Karpas-422 (cell line): ENCODE measurements at regions not wholly inside any gene's neighbourhood (a gene's known extent, or its start where the extent isn't known, plus 50 kb on each side); places are given as distances from the start of the nearest gene placed in this dataset.

ENCODE experiments used
- DNase-seq: peaks from one replicate; pipeline ENCODE4 v3.0.0-alpha.2; 2015
- H2AFZ ChIP-seq: fragments of 200-600 bp; sonication (generic); 2 replicates; pipeline ENCODE4 v1.6.1; 2014; ENCODE audit warnings: antibody characterized with exemption, low read length, mixed read lengths
- H3K27ac ChIP-seq: fragments of 200-600 bp; sonication (generic); 2 replicates; pipeline ENCODE4 v1.5.1; 2014; ENCODE audit warnings: mild to moderate bottlenecking, low read length, moderate library complexity
- H3K27me3 ChIP-seq: fragments of 200-600 bp; sonication (generic); 2 replicates; pipeline ENCODE4 v1.6.1; 2014; ENCODE audit warnings: low read length, mixed read lengths
- H3K36me3 ChIP-seq: fragments of 200-600 bp; sonication (generic); 2 replicates; pipeline ENCODE4 v1.6.1; 2014; ENCODE audit warnings: low read length, mixed read lengths; ENCODE audit not compliant: insufficient read depth
- H3K4me1 ChIP-seq: fragments of 200-600 bp; sonication (generic); 2 replicates; pipeline ENCODE4 v1.6.1; 2014; ENCODE audit warnings: mild to moderate bottlenecking, low read length, mixed read lengths
- H3K4me2 ChIP-seq: fragments of 200-600 bp; sonication (generic); 2 replicates; pipeline ENCODE4 v1.6.1; 2014; ENCODE audit warnings: low read length, low read depth, mild to moderate bottlenecking; ENCODE audit not compliant: poor library complexity, severe bottlenecking
- H3K4me3 ChIP-seq: fragments of 200-600 bp; sonication (generic); 2 replicates; pipeline ENCODE4 v1.5.1; 2014; ENCODE audit warnings: mild to moderate bottlenecking, antibody characterized with exemption, low read length, mixed read lengths
- H3K79me2 ChIP-seq: fragments of 200-600 bp; sonication (generic); 2 replicates; pipeline ENCODE4 v1.6.1; 2014; ENCODE audit warnings: mild to moderate bottlenecking, low read length, mixed read lengths
- H3K9ac ChIP-seq: fragments of 200-600 bp; sonication (generic); 2 replicates; pipeline ENCODE4 v1.6.0; 2014; ENCODE audit warnings: low read length
- H3K9me2 ChIP-seq: fragments of 200-600 bp; sonication (generic), shearing (Covaris generic); replicated peaks from 2 replicates; pipeline ENCODE4 v1.6.0; 2014; ENCODE audit warnings: mild to moderate bottlenecking, low read length, moderate library complexity; ENCODE audit not compliant: insufficient read depth
- H3K9me3 ChIP-seq: fragments of 300-700, 200-600 bp; sonication (generic); 2 replicates; pipeline ENCODE4 v1.6.1; 2014; ENCODE audit warnings: low read length, mixed read lengths
- H4K20me1 ChIP-seq: fragments of 200-600 bp; sonication (generic); 2 replicates; pipeline ENCODE4 v1.6.1; 2014; ENCODE audit warnings: mild to moderate bottlenecking, antibody characterized with exemption, low read length, low read depth; ENCODE audit not compliant: insufficient read depth

GRCh38 chr7:53917637-53918036 is 624.5 kb upstream of the VSTM2A start:
- Histone ChIP-seq H3K9ac (no peak overlapping the region), H3K4me1 (no peaks in the 10 kb centered on the region), H3K79me2 (no peaks in the 10 kb centered on the region), H3K36me3 (no peaks in the 10 kb centered on the region), H3K4me3 (no peak overlapping the region), H3K9me3 (peaks cover 37% of the 10 kb centered on the region), H3K9me2 (no peaks in the 10 kb centered on the region), H3K4me2 (no peak overlapping the region), H3K27ac (no peak overlapping the region), H2AFZ (no peak overlapping the region), H3K27me3 (no peaks in the 10 kb centered on the region), H4K20me1 (no peaks in the 10 kb centered on the region)
- DNase-seq, result no peak

DNA sequence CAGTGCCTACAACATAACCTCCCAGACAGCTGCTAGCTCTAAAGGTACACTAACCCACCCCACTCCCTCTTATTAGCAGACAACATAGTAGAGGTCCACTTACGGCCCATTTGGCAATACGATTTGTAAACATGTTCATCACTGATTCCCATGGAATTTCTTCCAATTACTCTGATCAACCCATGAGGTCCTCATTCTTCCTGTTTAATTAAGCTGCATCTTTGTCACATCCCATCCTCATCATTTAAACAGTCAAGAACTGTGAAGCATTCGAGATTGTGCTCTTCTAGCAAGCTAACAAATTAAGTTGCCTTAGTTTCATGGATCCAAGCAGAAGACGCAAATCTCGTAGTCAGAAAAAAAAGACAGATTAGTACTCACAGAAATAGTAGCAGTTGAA is 622.2 kb upstream of the VSTM2A start:
- H3K9me3 ChIP-seq, result peaks cover 26% of the 10 kb centered on the region
- H3K27ac ChIP-seq, result no peak overlapping the region
- H3K4me1 ChIP-seq, result no peaks in the 10 kb centered on the region
- H3K9ac ChIP-seq, result no peak overlapping the region
- no peak overlapping the region for H3K4me2 ChIP-seq
- H3K27me3 ChIP-seq, result no peaks in the 10 kb centered on the region
- no peak overlapping the region for H3K4me3 ChIP-seq
- H2AFZ ChIP-seq, result no peak overlapping the region
- H3K79me2 ChIP-seq, result no peaks in the 10 kb centered on the region
- no peaks in the 10 kb centered on the region for H4K20me1 ChIP-seq
- H3K36me3 ChIP-seq, result no peaks in the 10 kb centered on the region
- no peaks in the 10 kb centered on the region for H3K9me2 ChIP-seq
- no peak for DNase-seq

DNA sequence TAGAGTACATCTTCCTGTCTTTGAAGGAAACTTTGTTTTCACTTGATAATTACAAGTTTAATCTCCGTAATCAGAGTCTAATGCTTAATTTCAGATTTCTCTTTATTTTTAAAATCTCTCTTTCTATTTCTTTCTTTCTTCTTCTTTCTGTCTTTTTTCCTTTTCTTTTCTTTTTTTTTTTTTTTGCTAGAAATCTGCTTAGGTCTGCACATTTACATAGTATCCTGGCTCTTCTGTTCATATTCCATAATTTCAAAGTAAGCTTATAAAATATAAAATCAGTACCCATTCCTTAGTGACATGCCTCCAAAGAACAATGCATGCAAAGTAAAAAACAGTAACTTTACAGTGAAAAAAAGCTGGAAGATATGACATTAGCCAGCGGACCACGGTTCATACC is 601.7 kb upstream of the VSTM2A start:
- Histone ChIP-seq H3K27ac (no peak overlapping the region), H3K4me3 (no peak overlapping the region), H2AFZ (no peak overlapping the region), H3K9ac (no peak overlapping the region), H4K20me1 (no peaks in the 10 kb centered on the region), H3K9me2 (no peaks in the 10 kb centered on the region), H3K79me2 (no peaks in the 10 kb centered on the region), H3K4me1 (no peaks in the 10 kb centered on the region), H3K27me3 (no peaks in the 10 kb centered on the region), H3K9me3 (peaks cover 12% of the 10 kb centered on the region), H3K4me2 (no peak overlapping the region), H3K36me3 (no peaks in the 10 kb centered on the region)
- DNase-seq, result no peak

DNA sequence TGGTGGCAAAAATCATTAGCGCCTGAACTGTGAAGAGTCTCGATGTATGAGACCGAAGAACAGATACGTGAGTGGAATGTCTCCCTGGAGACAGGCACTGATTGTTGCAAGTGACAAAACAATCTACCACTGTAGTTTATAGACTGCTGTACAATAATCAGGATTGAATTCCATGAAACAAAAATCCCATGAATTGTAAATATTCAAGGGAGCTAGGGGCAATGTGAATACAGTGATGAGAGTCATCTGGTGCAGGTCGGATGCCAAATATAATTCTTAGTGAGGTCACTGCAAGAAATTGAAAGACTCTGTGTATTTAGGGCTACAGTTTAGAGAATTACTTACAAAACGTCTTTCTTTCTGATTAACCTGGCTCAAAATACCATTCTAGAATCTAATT is 594.4 kb upstream of the VSTM2A start:
- Histone ChIP-seq H3K9ac (no peak overlapping the region), H3K9me2 (no peaks in the 10 kb centered on the region), H2AFZ (no peak overlapping the region), H3K4me2 (no peak overlapping the region), H3K79me2 (no peaks in the 10 kb centered on the region), H3K4me1 (no peaks in the 10 kb centered on the region), H3K4me3 (no peak overlapping the region), H3K27ac (no peak overlapping the region), H3K36me3 (no peaks in the 10 kb centered on the region), H3K27me3 (no peaks in the 10 kb centered on the region), H4K20me1 (no peaks in the 10 kb centered on the region), H3K9me3 (peaks cover 13% of the 10 kb centered on the region; the same call in 1 of the 2 replicates)
- DNase-seq, result no peak

- no peak overlapping the region for H3K4me3 ChIP-seq
- no peak overlapping the region for H2AFZ ChIP-seq
- H4K20me1 ChIP-seq, result no peaks in the 10 kb centered on the region
- no peak overlapping the region for H3K4me2 ChIP-seq
- no peaks in the 10 kb centered on the region for H3K79me2 ChIP-seq
- peaks cover 6% of the 10 kb centered on the region; the same call in 1 of the 2 replicates for H3K9me3 ChIP-seq
- H3K9me2 ChIP-seq, result no peaks in the 10 kb centered on the region
- no peaks in the 10 kb centered on the region for H3K27me3 ChIP-seq
- no peak overlapping the region for H3K27ac ChIP-seq
- H3K36me3 ChIP-seq, result no peaks in the 10 kb centered on the region
- H3K9ac ChIP-seq, result no peak overlapping the region
- DNase-seq, result no peak
- no peaks in the 10 kb centered on the region for H3K4me1 ChIP-seq
Observed at GRCh38 chr7:53965716-53966115, 576.5 kb upstream of the VSTM2A start.

DNA sequence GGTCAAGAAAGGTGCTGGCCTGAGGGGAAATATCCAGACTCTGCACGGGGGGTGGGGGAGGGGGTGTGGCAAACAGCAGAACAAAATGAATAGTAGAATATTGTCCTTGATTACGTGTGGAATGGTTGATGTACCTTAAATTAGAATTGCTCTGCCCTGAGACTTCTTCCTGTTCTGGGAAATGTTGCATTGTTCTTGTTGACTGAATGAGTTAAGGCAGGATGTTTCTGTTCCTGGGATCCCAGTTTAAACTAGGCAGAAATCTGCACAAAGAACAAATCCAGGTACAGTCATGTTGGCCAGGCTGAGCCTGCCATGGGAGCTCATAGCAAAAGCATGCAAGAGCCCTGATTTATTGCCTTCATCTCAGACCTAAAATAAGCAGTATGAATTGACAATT is 558.7 kb upstream of the VSTM2A start:
- no peak for DNase-seq
- Histone ChIP-seq H3K9me2 (no peaks in the 10 kb centered on the region), H3K27ac (no peak overlapping the region), H3K27me3 (no peaks in the 10 kb centered on the region), H3K79me2 (no peaks in the 10 kb centered on the region), H3K4me2 (no peak overlapping the region), H3K9me3 (peaks cover 24% of the 10 kb centered on the region), H3K9ac (no peak overlapping the region), H3K4me1 (no peaks in the 10 kb centered on the region), H2AFZ (no peak overlapping the region), H4K20me1 (no peaks in the 10 kb centered on the region), H3K36me3 (no peaks in the 10 kb centered on the region), H3K4me3 (no peak overlapping the region)

- Histone ChIP-seq H3K79me2 (no peaks in the 10 kb centered on the region), H3K9ac (no peak overlapping the region), H4K20me1 (no peaks in the 10 kb centered on the region), H3K27me3 (no peaks in the 10 kb centered on the region), H3K9me2 (no peaks in the 10 kb centered on the region), H3K27ac (no peak overlapping the region), H2AFZ (no peak overlapping the region), H3K4me3 (no peak overlapping the region), H3K9me3 (peaks cover 23% of the 10 kb centered on the region), H3K36me3 (no peaks in the 10 kb centered on the region), H3K4me1 (no peaks in the 10 kb centered on the region), H3K4me2 (no peak overlapping the region)
- DNase-seq, result no peak
Observed at GRCh38 chr7:53984776-53985175, 557.4 kb upstream of the VSTM2A start.

DNA sequence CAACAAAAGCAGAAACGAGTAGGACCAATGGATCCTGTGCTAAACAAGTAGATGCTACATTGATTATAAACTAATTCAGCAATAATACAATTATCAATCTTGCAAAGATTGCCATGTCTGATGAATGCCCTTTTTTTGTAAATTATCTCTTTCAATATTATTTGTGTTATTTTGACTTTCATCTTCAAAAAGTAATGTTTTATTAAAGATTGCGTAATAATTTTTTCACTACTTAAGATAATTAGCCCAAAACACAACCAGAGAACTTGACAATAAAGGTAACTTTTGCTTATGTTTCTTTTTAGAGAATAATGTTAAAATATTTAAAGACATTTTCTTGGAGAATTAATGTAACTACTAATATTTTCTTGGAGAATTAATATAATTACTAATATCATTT is 553.8 kb upstream of the VSTM2A start:
- Histone ChIP-seq H3K4me3 (no peak overlapping the region), H3K79me2 (no peaks in the 10 kb centered on the region), H3K36me3 (no peaks in the 10 kb centered on the region), H3K9me3 (peaks cover 12% of the 10 kb centered on the region; the same call in 1 of the 2 replicates), H3K4me2 (no peak overlapping the region), H4K20me1 (no peaks in the 10 kb centered on the region), H3K9ac (no peak overlapping the region), H2AFZ (no peak overlapping the region), H3K4me1 (no peaks in the 10 kb centered on the region), H3K9me2 (no peaks in the 10 kb centered on the region), H3K27me3 (no peaks in the 10 kb centered on the region), H3K27ac (no peak overlapping the region)
- DNase-seq, result no peak

- Histone ChIP-seq H3K4me1 (no peaks in the 10 kb centered on the region), H3K4me2 (no peak overlapping the region), H3K36me3 (no peaks in the 10 kb centered on the region), H2AFZ (no peak overlapping the region), H3K9me2 (no peaks in the 10 kb centered on the region), H3K4me3 (no peak overlapping the region), H3K79me2 (no peaks in the 10 kb centered on the region), H3K27me3 (no peaks in the 10 kb centered on the region), H3K27ac (no peak overlapping the region), H4K20me1 (no peaks in the 10 kb centered on the region), H3K9ac (no peak overlapping the region), H3K9me3 (peaks cover 4% of the 10 kb centered on the region; the same call in 1 of the 2 replicates)
- no peak for DNase-seq
Observed at GRCh38 chr7:53993224-53993623, 549.0 kb upstream of the VSTM2A start.
